GM23338 (cell line): ENCODE measurements at regions not wholly inside any gene's neighbourhood (a gene's known extent, or its start where the extent isn't known, plus 50 kb on each side); places are given as distances from the start of the nearest gene placed in this dataset.

Source experiments
- ATAC-seq: fragments of 200-7000 bp; cut with Tn5 transposase; 3 replicates; pipeline ENCODE4 v1.9.1; 2020
- DNase-seq: peaks from one replicate; pipeline ENCODE4 v3.0.0-alpha.2; 2015; ENCODE audit warnings: low spot score
- H2AFZ ChIP-seq: fragments of 200-600 bp; sonication (generic); 2 replicates; pipeline ENCODE4 v1.8.0; 2016; ENCODE audit warnings: antibody characterized with exemption, mild to moderate bottlenecking, moderate library complexity
- H3F3A ChIP-seq: fragments of 200-600 bp; sonication (generic); replicated peaks from 2 replicates; pipeline ENCODE4 v1.8.0; 2017; ENCODE audit warnings: antibody characterized with exemption, mixed run types, low read depth
- H3K27ac ChIP-seq: fragments of 200-600 bp; sonication (generic); 2 replicates; pipeline ENCODE4 v1.6.1; 2016; ENCODE audit warnings: low read depth
- H3K27me3 ChIP-seq: fragments of 200-600 bp; sonication (generic); 2 replicates; pipeline ENCODE4 v1.8.0; 2016; ENCODE audit warnings: mild to moderate bottlenecking, mixed run types, moderate library complexity; ENCODE audit not compliant: insufficient read depth
- H3K36me3 ChIP-seq: fragments of 200-600 bp; sonication (generic); 2 replicates; pipeline ENCODE4 v1.8.0; 2016; ENCODE audit warnings: mild to moderate bottlenecking; ENCODE audit not compliant: insufficient read depth
- H3K4me1 ChIP-seq: fragments of 200-600 bp; sonication (generic); 2 replicates; pipeline ENCODE4 v1.8.0; 2016; ENCODE audit warnings: mild to moderate bottlenecking, moderate library complexity; ENCODE audit not compliant: insufficient read depth
- H3K4me2 ChIP-seq: fragments of 200-600 bp; sonication (generic); 2 replicates; pipeline ENCODE4 v1.7.1; 2017; ENCODE audit warnings: mixed run types
- H3K4me3 ChIP-seq: fragments of 200-600 bp; sonication (generic); 2 replicates; pipeline ENCODE4 v1.6.1; 2016; ENCODE audit warnings: mixed run types
- H3K79me2 ChIP-seq: fragments of 200-600 bp; sonication (generic); replicated peaks from 2 replicates; pipeline ENCODE4 v1.8.0; 2017; ENCODE audit warnings: mild to moderate bottlenecking; ENCODE audit not compliant: insufficient read depth
- H3K9me2 ChIP-seq: fragments of 200-600 bp; sonication (generic); 2 replicates; pipeline ENCODE4 v1.8.0; 2017; ENCODE audit not compliant: insufficient read depth
- H4K20me1 ChIP-seq: fragments of 200-600 bp; sonication (generic); replicated peaks from 2 replicates; pipeline ENCODE4 v1.8.0; 2017; ENCODE audit warnings: mild to moderate bottlenecking; ENCODE audit not compliant: insufficient read depth
- H3K27ac Mint-ChIP-seq: 2 replicates; pipeline ENCODE4 v1.8.0; 2020; ENCODE audit warnings: inconsistent platforms, mild to moderate bottlenecking, moderate library complexity, mixed read lengths
- H3K27me3 Mint-ChIP-seq: 3 replicates; pipeline ENCODE4 v1.8.0; 2022; ENCODE audit warnings: low read depth, mild to moderate bottlenecking, moderate library complexity, mixed read lengths, inconsistent platforms; ENCODE audit not compliant: insufficient read depth, poor library complexity
- H3K36me3 Mint-ChIP-seq: 3 replicates; pipeline ENCODE4 v1.8.0; 2021; ENCODE audit warnings: low read depth, mild to moderate bottlenecking, inconsistent platforms, moderate library complexity, mixed read lengths
- H3K4me1 Mint-ChIP-seq: 3 replicates; pipeline ENCODE4 v1.8.0; 2020; ENCODE audit warnings: mild to moderate bottlenecking, inconsistent platforms, mixed read lengths
- H3K4me3 Mint-ChIP-seq: 3 replicates; pipeline ENCODE4 v1.8.0; 2021; ENCODE audit warnings: moderate library complexity, mild to moderate bottlenecking, inconsistent platforms, mixed read lengths
- H3K9me3 Mint-ChIP-seq: 3 replicates; pipeline ENCODE4 v1.8.0; 2020; ENCODE audit warnings: moderate library complexity, mild to moderate bottlenecking, inconsistent platforms, mixed read lengths
- CREB1 ChIP-seq: fragments of 250-450 bp; sonication (Bioruptor Pico); IDR thresholded peaks from 2 replicates; pipeline ENCODE4 v1.5.0; 2020; ENCODE audit warnings: low read depth, mild to moderate bottlenecking, moderate library complexity
- CTCF ChIP-seq, 2 experiments: fragments of 200-600 bp in 1 of 2; sonication (generic) in 1 of 2; conservative IDR thresholded peaks; 2 replicates each; pipeline versions ENCODE4 v1.5.1 to v1.6.1; 2016 to 2017; ENCODE audit warnings: antibody characterized with exemption in 2 of 2, low read depth in 2 of 2, mild to moderate bottlenecking in 2 of 2, moderate library complexity in 1 of 2
- ETS1 ChIP-seq: IDR thresholded peaks from 2 replicates; pipeline ENCODE4 v1.6.1; 2016; ENCODE audit warnings: antibody characterized with exemption
- EZH2 ChIP-seq: fragments of 200-600 bp; sonication (generic); IDR thresholded peaks from one replicate; pipeline ENCODE4 v1.8.0; 2017; ENCODE audit warnings: antibody characterized with exemption, mild to moderate bottlenecking, low read depth; ENCODE audit not compliant: unreplicated experiment
- EZH2phosphoT487 ChIP-seq: fragments of 200-600 bp; sonication (generic); IDR thresholded peaks from one replicate; pipeline ENCODE4 v1.8.1; 2018; ENCODE audit warnings: antibody characterized with exemption; ENCODE audit not compliant: unreplicated experiment
- JUNB ChIP-seq: IDR thresholded peaks from one replicate; pipeline ENCODE4 v1.6.1; 2016; ENCODE audit warnings: antibody characterized with exemption; ENCODE audit not compliant: unreplicated experiment
- NANOG ChIP-seq: IDR thresholded peaks from 2 replicates; pipeline ENCODE4 v1.6.1; 2016; ENCODE audit warnings: antibody characterized with exemption, borderline replicate concordance
- POLR2AphosphoS5 ChIP-seq: IDR thresholded peaks from 2 replicates; pipeline ENCODE4 v1.6.1; 2016; ENCODE audit warnings: antibody characterized with exemption, low read depth
- REST ChIP-seq: IDR thresholded peaks from one replicate; pipeline ENCODE4 v1.6.1; 2018; ENCODE audit warnings: antibody characterized with exemption; ENCODE audit not compliant: unreplicated experiment
- STAT1 ChIP-seq: IDR thresholded peaks from one replicate; pipeline ENCODE4 v1.6.1; 2016; ENCODE audit warnings: antibody characterized with exemption; ENCODE audit not compliant: unreplicated experiment
- ZNF114 ChIP-seq: fragments of 250-450 bp; sonication (Bioruptor Pico); IDR thresholded peaks from 2 replicates; pipeline ENCODE4 v1.5.0; 2020; ENCODE audit warnings: mild to moderate bottlenecking, moderate library complexity
- ZNF331 ChIP-seq: fragments of 250-450 bp; sonication (Bioruptor Pico); IDR thresholded peaks from 2 replicates; pipeline ENCODE4 v1.5.0; 2020; ENCODE audit warnings: low read depth, mild to moderate bottlenecking, moderate library complexity
- ZNF462 ChIP-seq: fragments of 250-450 bp; sonication (Bioruptor Pico); IDR thresholded peaks from 2 replicates; pipeline ENCODE4 v1.5.0; 2020; ENCODE audit warnings: mild to moderate bottlenecking, moderate library complexity

- Mint-ChIP-seq H3K9me3 (peaks cover 87% of the 10 kb centered on the region), H3K4me3 (no peak overlapping the region), H3K27me3 (peaks cover 2% of the 10 kb centered on the region), H3K27ac (no peak overlapping the region), H3K4me1 (no peaks in the 10 kb centered on the region), H3K36me3 (peaks cover 29% of the 10 kb centered on the region)
- DNase-seq (no peak), ATAC-seq (no peak)
- Histone ChIP-seq H3K4me1 (no peaks in the 10 kb centered on the region), H3K36me3 (peaks cover 9% of the 10 kb centered on the region; the same call in 1 of the 2 replicates), H3K27ac (no peak overlapping the region), H4K20me1 (no peaks in the 10 kb centered on the region), H3K27me3 (no peaks in the 10 kb centered on the region), H3K4me3 (no peak overlapping the region), H3K9me2 (no peaks in the 10 kb centered on the region), H3F3A (no peaks in the 10 kb centered on the region), H3K4me2 (no peak overlapping the region), H2AFZ (no peak overlapping the region), H3K79me2 (no peaks in the 10 kb centered on the region)
- TF ChIP-seq ZNF462 = no peak
- no peak for TF ChIP-seq EZH2phosphoT487
- TF ChIP-seq ZNF331 (CRISPR knock-in tag) = no peak
- no peak for TF ChIP-seq POLR2AphosphoS5
- no peak for TF ChIP-seq EZH2
- no peak for TF ChIP-seq STAT1
- no peak for TF ChIP-seq REST
- TF ChIP-seq JUNB = no peak
- TF ChIP-seq ETS1 = no peak
- no peak for TF ChIP-seq NANOG
- TF ChIP-seq ZNF114 = no peak
- no peak for TF ChIP-seq CREB1 (CRISPR knock-in tag)
- no peak for TF ChIP-seq CTCF (conservative IDR thresholded peaks at IDR 0.05; ENCODE audit: low read depth in 2 of 2)
These were observed 69.5 kb upstream of the PIRT start for GRCh38 chr17:10907370-10907769.
